Stimulated activated CD4-positive, alpha-beta T cell treated with anti-CD3 and anti-CD28 coated beads, Interleukin-15, amount 100 ng/mL, for 48 hours (primary cell): ENCODE measurements at regions not wholly inside any gene's neighbourhood (a gene's known extent, or its start where the extent isn't known, plus 50 kb on each side); places are given as distances from the start of the nearest gene placed in this dataset.
"Not testable (repeated sequence)": the region's sequence is repeated elsewhere in the genome, so short reads cannot be mapped to it uniquely, and the experiment has no call there.

Source experiments
- DNase-seq, 2 donors: peaks; one replicate each; pipeline ENCODE4 v3.0.0-alpha.2; 2020; ENCODE audit warnings: low read depth in 2 of 2

DNA sequence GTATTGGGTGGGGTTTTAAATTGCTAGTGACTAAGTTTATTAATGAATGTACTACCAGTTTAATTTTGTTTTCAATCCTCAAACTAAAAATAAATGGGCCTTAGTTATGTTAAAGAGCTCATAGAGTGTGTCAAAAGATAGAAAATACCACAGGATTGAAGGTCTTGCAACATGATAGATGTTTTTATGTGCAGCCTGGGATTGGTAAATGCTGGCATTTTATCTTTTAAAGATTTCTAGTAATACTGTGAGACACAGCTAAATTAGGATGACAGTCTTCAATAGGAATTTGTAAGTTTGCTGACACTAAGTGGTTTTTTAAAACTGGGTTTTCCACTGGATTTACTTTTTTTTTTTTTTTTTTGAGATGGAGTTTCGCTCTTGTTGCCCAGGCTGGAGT, 122.3 kb downstream of the HAUS1 start:
- no peak for DNase-seq

DNA sequence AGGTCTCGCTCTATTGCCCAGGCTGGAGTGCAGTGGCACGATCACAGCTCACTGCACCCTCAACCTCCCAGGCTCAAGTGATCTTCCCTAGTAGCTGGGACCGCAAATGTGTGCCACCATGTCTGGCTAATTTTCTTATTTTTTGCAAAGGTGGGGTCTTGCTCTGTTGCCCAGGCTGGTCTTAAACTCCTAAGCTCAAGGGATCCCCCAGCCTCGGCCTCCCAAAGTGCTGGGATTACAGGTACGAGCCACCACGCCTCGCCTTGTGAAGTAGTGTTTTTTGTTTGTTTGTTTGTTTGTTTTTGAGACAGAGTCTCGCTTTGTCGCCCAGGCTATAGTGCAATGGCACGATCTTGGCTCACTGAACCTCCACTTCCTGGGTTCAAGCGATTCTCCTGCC, 125.5 kb downstream of the HAUS1 start:
- not testable (repeated sequence) for DNase-seq

DNA sequence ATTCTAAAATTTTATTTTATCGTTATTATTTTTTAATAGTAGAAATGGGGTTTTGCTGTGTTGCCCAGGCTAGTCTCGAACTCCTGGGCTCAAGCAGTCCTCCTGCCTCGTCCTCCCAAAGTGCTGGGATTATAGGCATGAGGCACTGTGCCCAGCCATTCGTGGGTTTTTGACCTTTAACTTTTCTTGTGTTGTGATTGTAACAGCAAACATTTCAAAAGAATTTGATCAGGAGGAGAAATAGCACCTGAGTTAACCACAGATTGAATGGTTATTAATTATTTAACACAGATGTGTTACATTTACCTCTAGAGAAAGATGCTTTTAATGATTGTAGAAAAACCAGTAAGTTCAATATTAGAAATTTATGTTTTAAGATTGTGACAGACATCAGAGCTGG, 132.0 kb downstream of the HAUS1 start:
- DNase-seq = no peak

DNA sequence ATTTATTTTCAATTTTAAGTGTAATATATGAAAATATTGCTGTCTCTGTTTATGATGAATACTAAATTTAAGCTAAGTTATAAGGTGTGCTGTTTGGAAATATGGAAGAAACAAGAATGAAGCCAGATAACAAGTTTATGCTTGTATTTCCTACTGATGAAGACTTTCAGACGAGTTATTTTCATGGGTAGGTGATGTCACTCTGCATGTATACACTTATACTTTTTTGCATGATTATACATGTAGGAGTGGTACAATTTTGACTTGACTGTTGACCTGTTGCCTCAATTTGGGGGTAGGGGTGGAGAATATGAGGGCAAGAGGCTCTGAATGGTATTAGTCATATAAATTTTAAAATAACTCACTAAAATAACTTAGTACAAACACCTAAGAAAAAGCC, 133.7 kb downstream of the HAUS1 start:
- no peak for DNase-seq

DNA sequence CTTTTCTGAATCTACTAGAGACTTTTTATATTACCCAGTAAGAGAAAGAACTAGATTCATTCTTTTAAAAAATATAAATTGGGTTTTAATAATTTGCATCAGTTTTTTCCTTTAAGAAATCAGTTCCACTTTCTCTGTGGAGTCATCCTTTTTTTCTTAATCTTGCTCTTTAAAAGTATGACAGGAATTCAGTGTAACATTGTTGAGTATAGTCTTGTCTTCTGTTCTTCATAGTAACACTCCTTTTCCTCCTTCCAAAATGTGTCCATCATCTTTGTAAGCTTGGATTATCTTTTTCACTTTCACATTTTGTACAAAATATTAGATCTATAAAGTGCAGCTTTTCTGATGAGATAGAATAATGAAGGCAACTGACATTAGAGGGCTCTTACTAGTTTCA, 135.4 kb downstream of the HAUS1 start:
- no peak for DNase-seq

DNA sequence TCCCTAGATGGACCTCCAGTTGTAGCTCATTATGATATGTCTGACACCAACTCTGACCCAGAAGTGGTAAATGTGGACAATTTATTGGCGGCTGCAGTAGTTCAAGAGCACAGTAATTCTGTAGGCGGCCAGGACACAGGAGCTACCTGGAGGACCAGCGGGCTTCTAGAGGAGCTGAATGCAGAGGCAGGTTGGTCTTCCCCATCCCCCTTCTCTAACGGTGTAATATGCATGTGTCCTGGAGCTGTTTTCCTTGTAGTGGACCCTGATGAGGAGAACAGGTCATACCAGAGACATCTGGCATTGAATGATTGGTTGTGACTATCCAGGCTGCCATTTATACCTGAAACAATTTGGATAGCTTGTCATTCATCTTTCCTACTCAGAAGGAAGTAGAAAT, 135.8 kb downstream of the HAUS1 start:
- DNase-seq = no peak

DNA sequence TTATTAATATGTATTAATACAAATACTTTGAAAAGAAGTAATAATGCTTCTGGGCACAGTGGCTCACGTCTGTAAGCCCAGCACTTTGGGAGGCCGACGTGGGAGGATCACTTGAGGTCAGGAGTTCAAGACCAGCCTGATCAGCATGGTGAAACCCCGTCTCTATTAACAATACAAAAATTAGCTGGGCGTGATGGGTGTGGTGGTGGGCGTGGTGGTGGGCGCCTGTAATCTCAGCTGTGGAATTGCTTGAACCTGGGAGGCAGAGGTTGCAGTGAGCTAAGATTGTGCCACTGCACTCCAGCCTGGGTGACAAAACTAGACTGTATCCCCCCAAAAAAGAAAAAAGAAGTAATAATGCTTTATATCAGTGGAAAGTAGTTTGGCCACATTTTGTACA, 137.2 kb downstream of the HAUS1 start:
- not testable (repeated sequence) for DNase-seq

DNA sequence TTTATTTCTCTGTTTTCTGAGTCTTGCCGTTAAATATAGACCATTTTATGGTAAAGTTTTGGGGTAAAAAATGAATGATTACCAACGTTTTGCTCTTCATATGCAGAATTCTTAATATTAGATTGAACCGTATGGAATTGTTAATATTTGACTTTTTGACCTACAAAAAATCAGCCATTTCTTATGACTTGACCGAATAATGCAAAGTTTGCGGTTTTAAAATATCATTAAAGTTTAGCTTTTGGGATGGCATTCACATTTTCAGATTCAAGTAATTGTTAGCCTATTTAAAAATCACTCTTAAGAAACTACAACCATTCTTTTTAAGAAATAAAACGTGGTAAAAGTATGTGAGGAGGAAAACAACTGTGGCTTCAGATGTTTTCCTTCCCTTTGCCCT, 138.0 kb downstream of the HAUS1 start:
- DNase-seq = no peak

DNA sequence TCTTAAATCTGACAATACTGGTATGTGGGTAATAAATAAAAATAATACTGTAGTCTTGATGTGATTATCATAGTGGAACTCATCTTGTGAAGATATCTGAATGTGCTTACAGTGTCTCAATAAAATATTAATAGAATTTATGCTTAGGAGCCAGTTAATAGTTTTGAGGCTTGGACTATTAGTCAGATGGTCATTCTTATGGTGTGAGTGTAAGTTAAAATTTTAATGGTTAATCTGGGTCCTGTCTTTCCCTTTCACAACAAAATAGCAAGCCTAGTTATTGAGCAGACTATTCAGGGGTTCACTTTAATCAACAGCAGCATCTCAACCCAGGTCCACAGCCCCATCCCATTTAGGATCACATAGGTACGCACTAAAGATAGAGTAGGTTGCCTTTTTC, 138.9 kb downstream of the HAUS1 start:
- DNase-seq = no peak

DNA sequence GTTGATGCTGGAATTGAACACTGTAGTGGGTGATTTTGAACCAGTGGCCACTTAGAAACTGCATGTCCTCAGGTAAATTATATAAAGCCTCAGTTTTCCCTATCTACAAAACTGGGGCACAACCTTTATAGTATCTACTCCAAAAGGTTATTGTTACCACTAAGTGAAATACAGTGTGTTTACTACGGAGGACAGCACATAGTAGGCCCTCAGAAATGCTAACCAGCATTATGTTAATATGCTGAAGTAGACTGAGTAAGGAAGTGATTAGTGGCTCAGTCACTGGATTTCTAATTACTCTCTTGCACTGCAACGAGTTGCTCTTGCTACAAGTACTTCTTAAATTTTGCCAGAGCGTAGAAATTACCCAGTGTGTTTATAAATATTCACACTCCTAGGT, 139.5 kb downstream of the HAUS1 start:
- DNase-seq = no peak

DNA sequence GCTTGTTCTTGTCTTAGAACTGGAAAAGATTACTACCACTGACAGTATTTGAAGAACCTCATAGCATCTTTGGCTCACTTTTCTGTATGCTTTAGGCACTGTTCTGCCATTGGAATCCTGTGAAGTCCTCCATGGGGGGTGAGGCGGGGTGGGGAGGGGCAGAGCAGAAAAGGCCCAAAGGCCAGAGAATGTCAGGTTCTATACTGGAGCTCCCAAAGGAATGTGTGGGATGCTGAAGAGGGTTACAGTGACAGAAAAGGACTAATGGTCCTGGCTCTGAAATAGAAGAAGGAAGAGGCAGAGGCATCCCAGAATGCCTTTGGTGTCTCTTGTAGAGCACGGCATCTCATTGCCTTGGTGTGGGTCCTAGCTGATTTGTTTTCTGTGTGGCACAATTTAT, 141.9 kb downstream of the HAUS1 start:
- DNase-seq = no peak

DNA sequence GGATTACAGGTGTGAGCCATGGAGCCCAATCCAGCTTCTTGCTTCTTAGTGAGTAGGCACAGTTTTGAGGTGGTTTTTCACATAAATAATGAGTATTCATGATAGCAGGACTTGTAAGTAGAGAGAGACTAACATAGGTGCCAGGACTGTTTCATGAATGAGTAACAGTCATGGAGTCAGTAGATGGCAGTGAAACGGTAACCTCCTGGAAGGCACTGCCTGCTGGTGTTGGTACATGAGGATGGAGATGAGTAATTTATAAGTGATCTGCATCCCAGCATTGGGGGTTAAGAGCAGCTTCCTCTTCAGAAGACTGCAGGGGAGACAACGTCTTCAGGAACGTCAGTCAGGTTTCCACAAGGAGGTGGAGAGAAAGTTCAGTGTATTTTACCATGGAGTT, 143.8 kb downstream of the HAUS1 start:
- DNase-seq = no peak

DNA sequence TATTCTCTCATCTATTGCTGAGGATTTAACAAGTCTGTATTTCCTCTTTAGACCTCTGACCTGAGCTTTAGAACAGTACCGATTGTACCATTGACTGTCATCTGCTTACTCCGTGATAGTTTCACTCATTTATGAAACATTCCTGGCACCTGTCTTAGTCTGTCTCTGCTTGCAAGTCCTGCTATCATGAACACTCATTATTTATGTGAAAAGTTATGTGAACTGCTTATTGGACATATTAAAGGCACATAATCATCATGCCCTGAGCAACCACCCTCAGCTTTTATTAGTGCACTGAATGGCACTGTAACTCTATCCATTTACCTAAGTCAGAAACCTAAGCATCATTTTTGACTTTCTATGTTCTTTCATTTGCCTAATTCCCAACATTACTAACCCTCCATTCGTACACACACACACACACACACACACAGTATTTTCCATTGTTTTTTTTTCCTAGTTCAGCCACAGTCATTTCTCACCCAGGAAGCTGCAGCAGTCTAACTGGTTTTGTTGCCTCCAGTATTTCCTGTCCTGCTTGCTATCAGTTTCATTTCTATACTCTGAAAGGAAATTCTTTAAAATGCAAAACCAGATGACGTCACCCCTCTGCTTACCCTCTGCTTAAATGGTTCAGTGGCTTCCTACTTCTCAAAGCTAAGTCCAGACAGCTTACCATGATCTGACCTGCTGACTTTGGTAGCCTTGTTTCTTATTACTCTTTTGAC, 146.1 kb downstream of the HAUS1 start:
- DNase-seq = peak; percentile 15 to 30

DNA sequence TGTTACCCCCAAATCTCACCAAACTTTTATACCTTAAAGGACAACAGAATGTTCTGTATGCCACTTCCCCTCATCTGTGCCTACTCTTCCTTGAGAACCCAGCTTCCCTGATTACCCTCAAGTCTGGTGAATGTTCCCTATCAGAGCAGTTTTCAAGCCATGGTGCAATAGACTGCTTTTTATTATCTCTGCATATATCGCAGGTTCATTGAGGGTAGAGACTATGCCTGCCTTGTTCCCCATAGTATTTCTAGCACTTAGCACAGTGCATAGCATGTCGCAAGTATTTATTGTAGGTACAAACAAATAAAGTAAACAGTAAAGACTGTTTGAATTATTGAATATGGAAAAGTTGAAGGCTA, 146.6 kb downstream of the HAUS1 start:
- DNase-seq = no peak

DNA sequence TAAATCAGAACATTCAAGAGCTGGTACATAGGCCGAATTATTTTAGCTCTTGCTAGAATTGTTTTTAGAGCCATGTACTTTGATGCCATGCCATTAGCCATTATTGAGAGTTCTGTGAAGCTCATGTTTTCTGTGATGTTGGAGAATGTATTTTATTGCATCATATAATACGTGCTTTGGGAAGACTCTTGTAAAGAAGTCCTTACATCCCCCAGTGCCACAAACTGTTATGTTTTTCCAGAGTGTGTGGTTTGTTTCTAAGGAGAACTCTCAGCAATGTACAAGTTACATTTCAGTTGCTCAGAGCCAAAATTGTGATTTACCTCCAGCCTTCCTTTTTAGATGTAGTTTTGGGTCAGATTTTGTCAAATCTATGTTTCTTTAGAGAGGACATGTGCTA, 148.6 kb downstream of the HAUS1 start:
- DNase-seq = no peak

DNA sequence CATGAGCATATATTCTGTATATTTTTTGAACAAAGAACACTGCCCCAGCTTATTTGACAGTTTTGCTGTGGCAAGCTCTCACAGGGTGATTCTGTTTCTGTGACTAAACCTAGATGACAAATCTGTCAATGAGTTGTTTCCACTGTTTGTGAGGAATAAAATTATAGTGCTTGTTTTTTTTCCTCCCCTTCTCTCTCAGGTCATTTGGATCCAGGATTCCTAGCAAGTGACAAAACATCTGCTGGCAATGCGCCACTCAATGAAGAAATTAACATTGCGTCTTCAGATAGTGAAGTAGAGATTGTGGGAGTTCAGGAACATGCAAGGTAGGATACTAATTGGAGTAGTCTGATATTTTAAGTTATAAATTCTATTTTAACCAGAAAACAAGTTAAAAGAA, 149.3 kb downstream of the HAUS1 start:
- DNase-seq = no peak

DNA sequence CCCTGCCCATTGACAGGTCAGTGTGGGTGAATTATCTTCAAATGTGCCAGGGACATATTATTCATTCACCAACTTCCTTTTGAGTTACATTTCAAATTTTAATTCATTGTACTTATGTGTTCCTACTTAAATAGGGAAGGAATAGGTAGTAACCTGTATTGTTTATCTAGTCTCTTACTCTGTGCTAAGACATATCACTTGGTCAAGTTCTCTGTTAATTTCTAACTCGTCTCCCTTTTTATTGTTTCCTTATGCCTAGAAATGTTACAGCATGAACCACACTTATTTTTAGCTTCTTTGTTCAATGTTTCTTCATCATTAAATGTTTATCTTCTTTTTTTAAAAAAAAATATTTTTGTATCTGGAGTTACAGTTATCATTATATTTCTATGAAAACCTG, 151.9 kb downstream of the HAUS1 start:
- DNase-seq = no peak

DNA sequence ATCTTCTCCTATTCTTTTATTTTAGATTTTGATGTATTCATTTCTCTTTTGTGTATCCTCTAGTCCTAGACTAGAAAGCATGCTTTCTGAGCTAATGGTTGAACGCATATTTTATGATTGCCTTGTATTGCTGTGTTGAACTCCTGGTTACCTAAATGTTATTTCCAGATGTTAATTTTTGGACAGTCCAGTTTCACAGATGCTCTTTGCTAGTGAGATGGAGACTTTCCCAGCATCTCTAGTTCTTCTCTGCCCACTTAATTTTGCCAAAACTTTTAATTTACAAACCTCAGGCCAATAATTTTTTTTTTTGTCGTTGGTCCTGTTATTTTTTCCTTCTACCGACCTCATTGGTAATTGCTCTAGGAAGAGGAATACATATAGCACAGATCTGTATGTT, 153.2 kb downstream of the HAUS1 start:
- no peak for DNase-seq

DNA sequence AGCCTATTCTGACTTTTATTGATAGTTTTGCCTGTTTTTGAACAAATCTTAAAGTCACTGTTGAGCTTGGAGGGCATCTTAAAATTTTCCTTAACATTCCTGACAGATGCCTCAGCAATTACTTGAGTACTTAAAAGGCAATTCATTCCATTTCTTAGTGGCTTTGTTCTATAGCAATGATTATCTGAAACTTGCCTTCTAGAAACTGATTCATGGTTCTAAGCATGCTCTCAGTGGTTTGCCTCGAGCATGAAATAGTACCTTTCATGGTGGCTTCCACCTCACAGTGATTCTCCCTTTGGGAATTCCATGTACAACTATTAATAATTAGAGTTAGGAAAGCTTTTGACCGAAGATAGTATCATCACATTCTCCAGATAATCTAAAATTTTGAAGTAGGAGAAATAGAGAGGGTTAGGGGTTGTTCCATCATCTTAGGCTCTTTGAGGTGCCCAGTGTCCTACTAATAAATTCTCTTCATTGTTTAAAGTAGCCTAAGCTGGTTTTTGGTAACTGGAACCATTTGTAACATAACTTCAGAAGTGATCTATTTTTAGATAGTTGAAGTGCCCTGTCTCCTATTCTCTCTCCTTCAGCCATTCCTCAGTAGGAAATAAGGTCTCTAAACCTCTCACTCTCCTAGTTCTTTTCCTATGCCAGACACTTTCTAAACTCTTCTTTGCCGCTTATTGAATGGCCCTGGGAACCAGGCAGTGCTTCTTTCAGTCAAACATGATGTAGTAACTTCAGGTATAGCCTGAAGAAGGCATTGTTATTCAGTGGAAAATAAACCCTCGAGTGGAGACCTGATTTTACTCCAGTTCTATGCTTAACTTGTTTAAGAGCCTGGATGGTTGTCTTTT, 156.1 kb downstream of the HAUS1 start:
- DNase-seq = no peak

DNA sequence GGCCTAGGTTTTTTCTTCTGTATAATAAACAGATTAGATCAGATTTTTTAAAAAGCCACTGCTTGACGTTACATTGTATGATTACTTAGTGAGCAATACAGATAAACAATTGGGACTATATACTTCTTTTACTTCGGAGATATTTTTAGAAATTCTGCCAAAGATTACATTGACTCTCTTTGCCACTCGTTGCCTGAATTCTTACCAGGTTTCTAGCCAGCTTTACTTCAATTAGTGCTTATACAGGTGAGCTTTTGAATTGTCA, 156.6 kb downstream of the HAUS1 start:
- no peak for DNase-seq

DNA sequence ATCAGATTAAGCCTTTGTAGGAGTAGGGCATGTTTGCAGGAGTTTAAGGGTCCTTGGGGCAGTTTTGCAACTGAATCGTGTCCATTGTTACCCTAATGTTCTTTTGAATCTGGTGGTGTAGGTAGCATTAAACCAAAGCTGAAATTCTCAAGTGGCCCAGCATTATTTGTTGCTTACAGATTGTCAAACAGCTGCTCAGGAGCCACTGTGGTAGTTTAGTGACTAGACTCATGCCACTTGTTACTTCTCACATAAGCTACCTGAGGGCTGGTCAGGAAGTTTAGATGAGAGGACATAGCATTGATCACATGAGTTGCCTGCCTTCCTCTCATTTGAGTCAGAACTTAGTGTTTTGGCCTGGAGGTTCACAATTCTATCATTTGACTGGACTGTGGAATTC, 157.6 kb downstream of the HAUS1 start:
- no peak for DNase-seq

DNA sequence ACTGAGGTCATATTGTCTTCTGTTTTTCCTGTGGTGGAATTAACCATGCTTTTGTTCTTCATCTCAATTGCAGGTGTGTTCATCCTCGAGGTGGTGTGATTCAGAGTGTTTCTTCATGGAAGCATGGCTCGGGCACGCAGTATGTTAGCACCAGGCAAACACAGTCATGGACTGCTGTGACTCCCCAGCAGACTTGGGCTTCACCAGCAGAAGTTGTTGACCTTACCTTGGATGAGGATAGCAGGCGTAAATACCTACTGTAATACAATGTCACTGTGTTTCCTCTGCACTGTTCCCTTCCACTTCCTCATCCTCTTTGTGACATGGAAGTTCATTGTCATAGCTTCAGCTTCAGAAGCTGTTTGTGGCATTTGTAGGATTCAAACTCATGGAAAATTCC, 158.7 kb downstream of the HAUS1 start:
- no peak for DNase-seq

DNA sequence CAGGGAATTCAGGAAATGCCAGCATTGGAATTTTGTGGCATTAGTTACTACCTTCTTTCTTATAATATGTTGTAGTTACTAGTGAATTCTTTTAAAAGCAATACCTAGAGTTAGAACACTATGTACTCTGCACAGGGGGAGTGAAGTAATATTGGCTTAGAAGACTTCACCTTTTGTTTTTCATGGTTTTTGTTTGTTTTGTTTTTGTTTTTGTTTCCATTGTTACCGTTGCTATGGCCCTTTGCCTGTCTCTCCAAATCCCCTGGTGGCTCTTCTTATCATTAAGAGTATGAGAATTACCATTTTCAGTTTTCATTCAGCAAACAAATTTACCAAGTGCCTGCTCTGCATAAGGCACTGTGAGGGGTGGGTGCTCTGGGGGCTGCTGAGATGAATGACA, 160.1 kb downstream of the HAUS1 start:
- DNase-seq = no peak
